Sigmoid colon (tissue), 6 donors: ENCODE measurements at regions not wholly inside any gene's neighbourhood (a gene's known extent, or its start where the extent isn't known, plus 50 kb on each side); places are given as distances from the start of the nearest gene placed in this dataset.

Experiments
- DNase-seq: peaks from one replicate; pipeline ENCODE4 v3.0.0-alpha.2; 2019
- H3K27ac ChIP-seq, 4 donors: fragments of 200-600 bp; sonication (generic); one replicate each; pipeline ENCODE4 v1.5.1; 2016 to 2019; ENCODE audit warnings: mild to moderate bottlenecking in 1 of 4
- H3K27me3 ChIP-seq, 3 donors: fragments of 200-600 bp; sonication (generic); one replicate each; pipeline ENCODE4 v1.5.1; 2019; ENCODE audit warnings: mild to moderate bottlenecking in 1 of 3
- H3K36me3 ChIP-seq, 4 donors: fragments of 200-600 bp; sonication (generic); one replicate each; pipeline ENCODE4 v1.5.1; 2016 to 2019
- H3K4me1 ChIP-seq, 4 donors: fragments of 200-600 bp; sonication (generic); one replicate each; pipeline ENCODE4 v1.5.1; 2017 to 2019
- H3K4me3 ChIP-seq, 4 donors: fragments of 200-600 bp; sonication (generic); one replicate each; pipeline ENCODE4 v1.5.1; 2017 to 2019; ENCODE audit warnings: mild to moderate bottlenecking in 2 of 4, moderate library complexity in 1 of 4
- H3K9me3 ChIP-seq, 4 donors: fragments of 200-600 bp in 3 of 4; sonication (generic) in 3 of 4; one replicate each; pipeline versions ENCODE4 v1.5.1 to v1.6.1; 2013 to 2019
- CTCF ChIP-seq, 4 experiments: fragments of 450-650 bp in 3 of 4; fragments of 200-600 bp in 1 of 4; IDR thresholded peaks; one replicate each; pipeline ENCODE4 v1.5.1; 2016 to 2019; ENCODE audit warnings: antibody characterized with exemption in 4 of 4, mild to moderate bottlenecking in 3 of 4, moderate library complexity in 2 of 4
- EP300 ChIP-seq, 4 donors: sonication (generic); formaldehyde crosslinking; IDR thresholded peaks; one replicate each; pipeline ENCODE4 v1.6.1; 2017; ENCODE audit warnings: antibody characterized with exemption in 4 of 4
- POLR2A ChIP-seq, 2 donors: fragments of 450-650 bp; IDR thresholded peaks; one replicate each; pipeline ENCODE4 v1.6.1; 2016; ENCODE audit warnings: antibody characterized with exemption in 2 of 2, mild to moderate bottlenecking in 2 of 2, moderate library complexity in 2 of 2
- POLR2AphosphoS5 ChIP-seq, 4 donors: sonication (generic); formaldehyde crosslinking; IDR thresholded peaks; one replicate each; pipeline ENCODE4 v1.6.1; 2017; ENCODE audit warnings: antibody characterized with exemption in 4 of 4
- WGBS, 2 donors: extraction: QIAGEN DNeasy Blood & Tissue Kit; methylation state at CpG; one replicate each; pipeline ENCODE4 v1.1.7; 2013; 5-methylcytosine and 5-hydroxymethylcytosine counted together
- intact Hi-C: fragments of 100-400 bp; cut with DNase I; formaldehyde crosslinking; loops from one replicate; pipeline ENCODE4 v1.15.1; 2023
- small RNA-seq, 3 donors: library from RNA; depleted of rRNA; stranded (forward); fragments of <200 nt; gene quantifications; one replicate each; pipeline ENCODE3, GENCODE V24; 2016
- donor health status: healthy with polysubstance abuse.
- donor health status: healthy.

GRCh38 chr1:162914601-162915000 lies 53.6 kb upstream of the CCDC190 start:
- peaks cover 0 to 7% (median 0%) of the 10 kb centered on the region in 4 donors for H3K9me3 ChIP-seq
- no peaks in the 10 kb centered on the region for H3K36me3 ChIP-seq
- DNase-seq = no peak
- no peak overlapping the region for H3K27ac ChIP-seq
- H3K27me3 ChIP-seq = no peaks in the 10 kb centered on the region
- H3K4me3 ChIP-seq = no peak overlapping the region
- no peak for TF ChIP-seq POLR2A (IDR thresholded peaks at IDR 0.05)
- no peak for TF ChIP-seq CTCF (IDR thresholded peaks at IDR 0.05)
- TF ChIP-seq POLR2AphosphoS5 (IDR thresholded peaks at IDR 0.05) = no peak
- TF ChIP-seq EP300 (IDR thresholded peaks at IDR 0.05) = no peak
- H3K4me1 ChIP-seq = no peaks in the 10 kb centered on the region
- intact Hi-C loops = no loop called here

- intact Hi-C loops = no loop called here
- H3K36me3 ChIP-seq = no peaks in the 10 kb centered on the region
- 69 to 81% methylated on average over 3 of the region's 3 CpGs for WGBS, 2 donors
- H3K9me3 ChIP-seq = peaks cover 0 to 7% (median 0%) of the 10 kb centered on the region in 4 donors
- TF ChIP-seq EP300 (IDR thresholded peaks at IDR 0.05) = no peak
- TF ChIP-seq POLR2AphosphoS5 (IDR thresholded peaks at IDR 0.05) = no peak
- no peak for TF ChIP-seq POLR2A (IDR thresholded peaks at IDR 0.05)
- no peak for TF ChIP-seq CTCF (IDR thresholded peaks at IDR 0.05)
- H3K27ac ChIP-seq = no peak overlapping the region
- H3K4me3 ChIP-seq = no peak overlapping the region
- DNase-seq = no peak
- H3K27me3 ChIP-seq = no peaks in the 10 kb centered on the region
- H3K4me1 ChIP-seq = no peaks in the 10 kb centered on the region
Measured at GRCh38 chr1:162913345-162913744, 52.4 kb upstream of the CCDC190 start.

GRCh38 chr1:162912061-162912667 lies 51.2 kb upstream of the CCDC190 start:
- TF ChIP-seq POLR2A (IDR thresholded peaks at IDR 0.05) (no peak), EP300 (IDR thresholded peaks at IDR 0.05) (no peak), CTCF (IDR thresholded peaks at IDR 0.05) (no peak), POLR2AphosphoS5 (IDR thresholded peaks at IDR 0.05) (no peak)
- Histone ChIP-seq H3K4me3 (no peak overlapping the region), H3K36me3 (no peaks in the 10 kb centered on the region), H3K4me1 (no peaks in the 10 kb centered on the region), H3K9me3 (peaks cover 0 to 7% (median 0%) of the 10 kb centered on the region in 4 donors), H3K27ac (no peak overlapping the region), H3K27me3 (no peaks in the 10 kb centered on the region)
- 89 to 91% methylated on average over 1 of the region's 1 CpG for WGBS, 2 donors
- intact Hi-C loops = no loop called here
- no peak for DNase-seq

Small RNAs in the stretch of these regions (small RNA-seq; reads per million reads assigned to genes)
- 0 reads per million in 3 donors for gene AL392003.1
